ENCODE measurements at regions not wholly inside any gene's neighbourhood (a gene's known extent, or its start where the extent isn't known, plus 50 kb on each side); places are given as distances from the start of the nearest gene placed in this dataset.

DNA sequence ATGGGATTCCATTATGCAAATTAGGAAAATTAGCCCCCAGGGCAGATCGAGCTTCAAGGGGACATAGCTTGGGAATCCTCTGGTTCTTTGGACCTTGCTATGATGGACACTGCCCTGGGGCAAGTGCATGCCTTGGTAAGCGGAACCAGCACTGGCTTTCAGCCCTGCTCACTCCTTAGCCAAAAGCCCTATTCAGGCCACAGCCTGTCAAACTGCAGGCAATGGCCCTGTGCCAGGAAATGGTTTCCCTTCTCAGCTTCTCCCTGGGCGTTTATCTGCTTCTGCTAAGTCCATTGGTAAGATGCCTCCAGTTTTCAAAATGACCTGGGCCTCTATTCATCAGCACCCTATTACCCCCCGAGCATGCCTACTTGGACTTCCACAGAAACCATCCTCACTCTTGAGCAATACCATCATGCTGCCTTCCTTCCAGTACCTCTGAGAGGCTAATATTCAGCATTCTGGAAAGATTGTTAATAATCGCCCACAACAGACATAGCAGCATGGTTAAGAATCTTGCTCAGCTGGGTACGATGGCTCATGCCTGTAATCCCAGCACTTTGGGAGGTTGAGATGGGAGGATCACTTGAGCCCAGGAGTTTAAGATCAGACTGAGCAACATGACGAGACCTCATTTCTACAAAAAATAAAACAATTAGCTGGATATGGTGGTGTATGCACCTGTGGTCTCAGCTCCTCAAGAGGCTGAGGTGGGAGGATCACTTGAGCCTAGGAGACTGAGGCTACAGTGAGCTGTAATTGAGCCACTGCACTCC lies 918.6 kb upstream of the AUTS2 start:
- TF ChIP-seq, protein P1, sequence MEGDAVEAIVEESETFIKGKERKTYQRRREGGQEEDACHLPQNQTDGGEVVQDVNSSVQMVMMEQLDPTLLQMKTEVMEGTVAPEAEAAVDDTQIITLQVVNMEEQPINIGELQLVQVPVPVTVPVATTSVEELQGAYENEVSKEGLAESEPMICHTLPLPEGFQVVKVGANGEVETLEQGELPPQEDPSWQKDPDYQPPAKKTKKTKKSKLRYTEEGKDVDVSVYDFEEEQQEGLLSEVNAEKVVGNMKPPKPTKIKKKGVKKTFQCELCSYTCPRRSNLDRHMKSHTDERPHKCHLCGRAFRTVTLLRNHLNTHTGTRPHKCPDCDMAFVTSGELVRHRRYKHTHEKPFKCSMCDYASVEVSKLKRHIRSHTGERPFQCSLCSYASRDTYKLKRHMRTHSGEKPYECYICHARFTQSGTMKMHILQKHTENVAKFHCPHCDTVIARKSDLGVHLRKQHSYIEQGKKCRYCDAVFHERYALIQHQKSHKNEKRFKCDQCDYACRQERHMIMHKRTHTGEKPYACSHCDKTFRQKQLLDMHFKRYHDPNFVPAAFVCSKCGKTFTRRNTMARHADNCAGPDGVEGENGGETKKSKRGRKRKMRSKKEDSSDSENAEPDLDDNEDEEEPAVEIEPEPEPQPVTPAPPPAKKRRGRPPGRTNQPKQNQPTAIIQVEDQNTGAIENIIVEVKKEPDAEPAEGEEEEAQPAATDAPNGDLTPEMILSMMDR (IDR thresholded peaks at IDR 0.05; ENCODE audit: low read depth, low read length, poor library complexity, severe bottlenecking), result no peak
- TF ChIP-seq EZH2phosphoT487 (IDR thresholded peaks at IDR 0.05; ENCODE audit: borderline replicate concordance, low read length), result no peak

Data from DOHH2 (cell line).